NCI-H345 treated with DMSO at 0.1 percent for 48 hours (cell line): ENCODE measurements at regions not wholly inside any gene's neighbourhood (a gene's known extent, or its start where the extent isn't known, plus 50 kb on each side); places are given as distances from the start of the nearest gene placed in this dataset.
A peak's percentile ranks its signal among the peaks of the same experiment; 100 is the strongest.

Experiments used
- DNase-seq: peaks from one replicate; lab custom pipeline; 2025; ENCODE audit not compliant: unreplicated experiment; lab: John Stamatoyannopoulos, UW

- DNase-seq, result no peak
These were observed 1378.1 kb upstream of the PRMT6 start for GRCh38 chr1:105678334-105678733.

DNA sequence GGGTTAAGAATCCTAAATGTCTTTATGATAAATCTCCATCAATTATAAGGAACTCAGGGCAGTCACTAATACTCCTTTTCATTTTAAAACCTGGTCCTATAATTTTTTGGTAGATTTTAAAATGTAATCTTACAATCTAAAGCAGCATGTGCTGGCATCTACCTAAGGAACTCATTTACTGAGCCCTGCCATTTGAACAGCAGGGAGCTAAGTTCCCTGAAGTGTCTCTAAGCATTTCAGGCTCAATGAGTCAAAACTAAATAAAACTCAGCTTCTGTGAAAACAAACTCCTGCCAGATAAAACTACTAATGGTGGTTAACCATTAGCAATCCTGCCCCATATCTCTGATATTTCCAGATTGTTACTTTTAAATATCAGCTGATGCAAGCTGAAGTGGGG lies 1371.8 kb upstream of the PRMT6 start:
- DNase-seq, result no peak

DNA sequence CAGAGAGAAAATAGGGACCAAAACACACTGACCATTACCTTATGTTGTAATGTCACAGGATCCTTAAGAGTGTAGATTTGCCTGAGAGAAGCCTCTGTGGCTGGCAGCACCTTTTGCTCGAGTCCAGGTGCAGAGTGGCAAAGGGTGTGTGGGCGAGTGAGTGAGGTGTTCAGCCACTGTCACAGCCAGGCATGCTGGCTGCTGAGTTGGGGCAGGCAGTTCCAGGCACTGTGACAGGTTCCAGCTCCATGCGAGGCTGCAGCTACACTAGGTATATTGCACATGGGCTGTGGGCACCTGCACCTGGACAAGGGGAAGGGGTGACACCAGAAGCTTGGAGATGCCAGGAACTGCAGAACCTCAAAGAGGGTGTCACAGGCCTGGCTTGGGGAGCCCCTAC lies 1370.4 kb upstream of the PRMT6 start:
- DNase-seq, result no peak

DNA sequence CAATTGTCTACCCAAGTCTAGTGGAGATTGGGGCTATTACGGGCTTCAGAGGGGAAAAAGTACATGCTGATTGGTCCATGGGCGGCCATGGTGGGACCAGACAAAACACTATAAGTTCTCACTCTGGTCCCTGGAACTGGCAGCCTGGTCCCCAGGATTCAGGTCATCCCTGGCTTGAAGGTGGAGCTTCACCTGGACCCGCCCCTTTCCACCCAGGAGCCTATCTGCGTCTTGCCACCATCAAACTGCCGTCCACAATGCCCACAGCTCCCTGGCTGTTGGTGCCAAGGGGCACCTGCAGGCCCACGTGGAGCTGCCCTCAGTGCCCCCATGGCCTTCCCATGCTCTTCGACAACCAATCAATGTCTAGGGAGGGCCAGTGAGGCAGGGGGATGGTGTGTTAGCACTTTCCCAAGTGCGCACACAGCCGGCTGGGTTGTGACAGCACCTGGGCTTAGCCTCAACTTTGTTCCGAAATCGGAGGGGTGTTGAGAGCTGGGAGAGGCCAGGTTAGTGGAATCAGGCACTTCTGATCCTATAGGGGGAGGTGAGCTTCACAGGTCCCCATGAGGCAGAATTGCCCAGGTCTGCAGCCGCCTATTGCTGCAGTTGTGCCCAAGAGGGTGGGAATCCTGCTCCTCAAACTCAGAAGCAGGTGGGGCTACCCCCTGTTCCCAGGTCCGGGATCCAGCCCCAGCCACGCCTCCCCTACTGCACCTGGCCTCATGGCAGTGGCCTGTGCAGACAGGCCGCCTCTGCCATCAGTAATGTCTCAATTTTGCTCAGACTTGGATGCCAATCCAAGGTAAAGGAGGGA lies 1369.4 kb upstream of the PRMT6 start:
- DNase-seq, result no peak

- DNase-seq, result no peak
These were observed 1355.8 kb upstream of the PRMT6 start for GRCh38 chr1:105700723-105701122.

GRCh38 chr1:105724286-105724685 lies 1332.2 kb upstream of the PRMT6 start:
- DNase-seq, result no peak

DNA sequence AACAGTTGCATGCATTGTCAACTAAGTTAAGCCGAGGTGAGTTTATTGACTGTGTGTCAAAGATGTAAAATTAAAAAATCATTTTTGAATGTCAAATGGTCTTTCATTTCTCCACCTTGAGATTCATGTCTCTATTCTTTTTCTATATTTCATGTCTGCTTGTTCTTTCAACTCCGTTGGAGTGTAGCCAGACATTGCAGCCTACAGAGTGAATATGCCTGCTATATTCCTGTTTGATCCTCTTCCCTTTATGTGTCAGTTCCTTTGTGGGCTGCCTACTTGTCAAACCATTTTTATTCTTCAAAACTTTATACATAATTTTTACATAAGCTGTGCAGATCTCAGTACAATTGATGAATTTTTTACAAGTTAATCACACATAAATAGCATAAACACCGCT lies 1325.8 kb upstream of the PRMT6 start:
- DNase-seq, result no peak

DNA sequence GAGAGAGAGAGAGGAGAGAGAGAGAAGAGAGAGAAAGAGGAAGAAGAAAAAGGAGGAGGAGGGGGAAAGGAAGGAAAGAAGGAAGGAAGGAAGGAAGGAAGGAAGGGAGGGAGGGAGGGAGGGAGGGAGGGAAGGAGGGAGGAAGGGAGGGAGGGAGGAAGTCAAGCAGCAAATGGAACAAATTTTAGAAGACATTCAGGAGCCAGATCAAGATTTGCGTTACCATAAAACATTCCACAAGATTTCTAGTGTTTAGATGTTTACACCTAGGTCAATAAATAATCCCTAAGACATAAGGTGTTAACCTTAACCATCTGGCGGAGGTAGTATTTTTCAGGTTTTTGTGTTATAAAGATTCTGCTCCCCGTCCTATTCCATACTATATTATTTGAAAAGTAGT lies 1320.1 kb upstream of the PRMT6 start:
- no peak for DNase-seq

DNA sequence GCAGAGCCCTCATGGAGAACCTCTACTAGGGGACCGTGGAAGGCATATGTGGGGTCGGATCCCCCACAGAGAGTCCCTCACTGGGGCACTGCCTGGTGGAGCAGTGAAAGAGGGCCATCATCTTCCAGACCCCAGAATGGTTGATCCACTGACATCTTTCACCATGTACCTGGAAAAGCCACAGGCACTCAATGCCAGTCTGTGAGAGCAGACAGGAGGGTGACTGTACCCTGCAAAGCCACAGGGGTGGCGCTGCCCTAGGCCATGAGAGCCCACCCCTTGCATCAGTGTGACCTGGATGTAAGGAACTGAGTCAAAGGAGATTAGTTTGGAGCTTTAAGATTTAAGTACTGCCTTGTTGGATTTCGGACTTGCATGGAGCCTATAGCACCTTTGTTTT lies 1276.7 kb upstream of the PRMT6 start:
- DNase-seq, result no peak

- no peak for DNase-seq
These were observed 1271.5 kb upstream of the PRMT6 start for GRCh38 chr1:105785021-105785420.

GRCh38 chr1:105793536-105794146 lies 1262.8 kb upstream of the PRMT6 start:
- DNase-seq, result peak; percentile 53

GRCh38 chr1:105795741-105796140 lies 1260.7 kb upstream of the PRMT6 start:
- DNase-seq, result no peak

GRCh38 chr1:105830571-105831146 lies 1225.8 kb upstream of the PRMT6 start:
- DNase-seq, result no peak

GRCh38 chr1:105838071-105838470 lies 1218.4 kb upstream of the PRMT6 start:
- no peak for DNase-seq

- DNase-seq, result no peak
These were observed 1190.9 kb upstream of the PRMT6 start for GRCh38 chr1:105865546-105865945.

DNA sequence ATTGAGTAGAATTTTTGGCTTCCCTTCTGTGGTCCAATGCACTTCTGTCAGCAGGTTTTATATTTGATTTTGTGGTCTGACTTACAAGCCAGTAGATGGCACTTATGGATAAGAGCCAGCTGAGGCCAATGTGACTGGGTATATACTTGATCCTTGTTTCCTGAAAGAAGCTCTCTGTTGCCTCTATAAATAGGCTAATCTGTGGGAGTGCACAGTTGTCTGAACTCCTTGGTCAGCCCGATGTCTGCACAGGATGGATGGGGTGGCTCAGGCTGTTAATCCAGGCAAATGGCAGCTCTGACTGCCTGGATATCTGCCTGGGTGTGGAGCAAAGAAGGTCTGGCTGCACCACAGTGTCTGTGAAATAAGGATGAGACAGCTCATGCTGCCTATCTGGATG lies 1183.7 kb upstream of the PRMT6 start:
- DNase-seq, result no peak

DNA sequence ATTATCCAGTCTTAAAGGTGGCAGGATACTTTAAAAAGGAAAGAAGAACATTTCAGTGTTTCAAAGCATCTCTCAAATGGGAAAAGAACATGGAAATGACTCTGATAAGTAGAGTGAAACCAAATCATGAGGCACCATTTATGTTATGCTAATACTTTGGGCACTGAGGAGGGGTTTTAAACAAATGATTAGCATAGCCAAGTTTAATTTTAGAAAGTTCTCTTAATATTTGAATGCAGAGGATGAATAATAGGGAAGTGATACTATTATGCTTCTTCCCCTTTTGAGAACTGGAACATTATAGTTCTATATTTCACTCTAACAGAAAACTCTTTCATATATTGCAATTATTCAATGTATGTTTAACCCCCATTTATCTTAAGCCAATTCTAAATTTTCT lies 1181.9 kb upstream of the PRMT6 start:
- DNase-seq, result no peak

DNA sequence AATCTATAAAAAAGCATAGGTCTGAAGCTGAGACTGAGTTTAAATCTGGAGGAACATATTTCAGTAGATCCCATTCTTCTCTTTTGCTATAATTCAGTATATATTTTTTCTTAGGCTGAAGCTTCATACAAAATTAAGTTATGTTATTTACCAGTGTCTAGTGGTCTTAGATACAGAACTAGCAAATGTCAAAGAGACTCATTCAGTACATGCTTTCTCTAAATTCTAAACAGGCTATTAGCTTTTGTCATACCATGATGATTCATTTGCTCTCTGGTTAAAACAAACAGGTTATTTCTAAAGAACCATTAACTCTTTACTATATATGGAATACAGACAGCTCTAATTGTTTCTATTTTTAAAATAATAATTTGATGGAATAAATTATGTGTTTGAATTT lies 1170.2 kb upstream of the PRMT6 start:
- DNase-seq, result no peak

DNA sequence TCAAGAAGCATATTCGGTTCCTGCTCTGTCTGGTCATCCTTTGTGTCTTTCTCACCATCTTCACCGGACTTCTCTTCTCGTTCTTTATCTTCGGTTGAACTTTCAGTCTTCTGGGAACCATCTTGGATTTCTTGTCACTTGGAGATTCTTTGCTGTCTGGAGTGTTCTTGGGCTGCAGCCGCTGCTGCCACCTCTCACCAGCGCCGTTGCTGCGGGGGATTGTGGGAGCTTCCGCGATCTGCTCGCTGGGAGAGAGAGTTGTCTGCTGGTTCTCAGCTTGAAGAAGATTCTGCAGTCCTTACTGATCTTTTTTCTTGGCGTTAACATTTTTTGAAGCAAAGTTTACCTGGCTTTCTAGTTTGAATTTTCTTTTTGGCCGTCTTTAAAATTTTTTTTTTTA lies 1165.2 kb upstream of the PRMT6 start:
- DNase-seq, result no peak

DNA sequence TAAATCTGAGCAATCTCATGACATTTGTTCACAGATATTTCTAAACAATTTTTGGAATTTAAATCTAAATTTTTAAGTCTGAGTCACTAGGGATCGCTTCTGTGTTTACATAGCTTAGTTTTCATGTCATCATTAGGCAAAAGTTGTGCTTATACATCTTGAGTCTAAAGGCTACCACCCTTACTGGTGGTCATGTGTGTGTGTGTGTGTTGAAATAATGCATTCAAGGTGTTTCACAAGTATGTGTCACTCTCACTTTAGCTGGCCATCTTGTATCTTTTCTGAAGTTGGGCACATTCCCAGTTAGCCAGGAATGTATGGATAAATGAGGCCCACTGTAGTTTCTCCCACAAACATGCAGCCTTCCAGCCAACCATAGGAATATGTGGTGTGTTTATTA lies 1162.5 kb upstream of the PRMT6 start:
- DNase-seq, result no peak

GRCh38 chr1:105909811-105910210 lies 1146.7 kb upstream of the PRMT6 start:
- no peak for DNase-seq

DNA sequence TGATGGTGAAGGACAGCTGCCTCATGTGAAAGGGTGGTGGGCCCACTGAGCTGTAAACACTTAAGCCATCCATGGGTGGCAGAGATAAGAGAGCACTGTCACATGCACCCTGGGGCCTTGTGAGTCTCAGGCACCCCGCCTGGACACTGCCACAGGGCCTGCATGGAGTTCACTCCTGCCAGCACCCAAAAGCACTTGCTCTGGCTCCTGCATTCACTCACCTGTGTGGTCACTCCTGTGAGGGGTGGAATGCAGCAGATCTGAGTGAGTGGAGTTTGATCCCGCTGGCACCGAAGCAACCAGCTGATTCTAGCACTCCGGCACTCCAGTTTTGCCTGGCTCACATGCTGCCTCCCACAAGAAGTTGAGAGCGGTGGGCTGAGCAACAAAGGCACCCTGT lies 1142.1 kb upstream of the PRMT6 start:
- DNase-seq, result peak; percentile 94
